Left renal cortex interstitium (tissue), 4 donors: ENCODE measurements at regions not wholly inside any gene's neighbourhood (a gene's known extent, or its start where the extent isn't known, plus 50 kb on each side); places are given as distances from the start of the nearest gene placed in this dataset.
"Not testable (repeated sequence)": the region's sequence is repeated elsewhere in the genome, so short reads cannot be mapped to it uniquely, and the experiment has no call there.

Source experiments
- DNase-seq, 4 donors: peaks; one replicate each; pipeline ENCODE4 v3.0.0-alpha.2; 2013; ENCODE audit warnings: low read depth in 4 of 4, low spot score in 2 of 4, missing footprints in 1 of 4

GRCh38 chr17:77288115-77288619 is 147.4 kb downstream of the SEC14L1 start:
- no peak for DNase-seq

- DNase-seq = not testable (repeated sequence)
Observed at GRCh38 chr17:77290759-77291558, 150.2 kb downstream of the SEC14L1 start.

GRCh38 chr17:77291591-77292386 is 151.0 kb downstream of the SEC14L1 start:
- no peak for DNase-seq

- no peak for DNase-seq
Observed at GRCh38 chr17:77294761-77295160, 154.0 kb downstream of the SEC14L1 start.

GRCh38 chr17:77295241-77295853 is 154.6 kb downstream of the SEC14L1 start:
- no peak for DNase-seq

- no peak for DNase-seq
Observed at GRCh38 chr17:77296769-77297409, 156.1 kb downstream of the SEC14L1 start.

- DNase-seq = no peak
Observed at GRCh38 chr17:77297693-77298666, 157.2 kb downstream of the SEC14L1 start.

GRCh38 chr17:77298811-77299210 is 158.0 kb downstream of the SEC14L1 start:
- DNase-seq = no peak

GRCh38 chr17:77299256-77300015 is 158.7 kb downstream of the SEC14L1 start:
- no peak for DNase-seq

GRCh38 chr17:77300016-77300686 is 159.4 kb downstream of the SEC14L1 start:
- DNase-seq = no peak

GRCh38 chr17:77301694-77302266 is 161.0 kb downstream of the SEC14L1 start:
- no peak for DNase-seq

GRCh38 chr17:77302682-77303081 is 161.9 kb downstream of the SEC14L1 start:
- no peak for DNase-seq

GRCh38 chr17:77303620-77304019 is 162.9 kb downstream of the SEC14L1 start:
- DNase-seq = no peak

- no peak for DNase-seq
Observed at GRCh38 chr17:77304051-77304745, 163.4 kb downstream of the SEC14L1 start.

- no peak for DNase-seq
Observed at GRCh38 chr17:77304746-77305473, 164.1 kb downstream of the SEC14L1 start.

GRCh38 chr17:77306048-77306789 is 165.4 kb downstream of the SEC14L1 start:
- DNase-seq = no peak
